ENCODE measurements at regions not wholly inside any gene's neighbourhood (a gene's known extent, or its start where the extent isn't known, plus 50 kb on each side); places are given as distances from the start of the nearest gene placed in this dataset.

DNA sequence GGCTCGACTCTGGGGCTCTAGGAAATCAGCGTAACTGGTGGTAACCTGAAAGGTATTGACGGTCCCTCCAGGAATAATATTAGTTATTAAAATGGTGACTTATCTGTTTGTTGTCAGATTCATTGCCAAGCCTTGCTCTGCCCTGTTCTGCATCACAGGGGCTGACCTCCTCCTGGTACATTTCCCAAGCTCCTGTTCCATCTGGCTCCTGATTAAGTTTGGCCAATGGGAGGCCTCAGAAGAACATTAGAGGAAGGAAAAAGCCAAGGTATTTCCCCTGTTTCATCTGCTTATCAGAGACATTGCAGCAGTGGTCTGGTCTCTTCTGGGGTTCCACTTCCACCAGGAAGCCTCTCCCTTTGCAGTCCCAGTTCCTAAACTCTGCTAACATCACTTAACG lies 527.0 kb downstream of the TNS1 start:
- no peak for DNase-seq (ENCODE audit: low spot score)

DNA sequence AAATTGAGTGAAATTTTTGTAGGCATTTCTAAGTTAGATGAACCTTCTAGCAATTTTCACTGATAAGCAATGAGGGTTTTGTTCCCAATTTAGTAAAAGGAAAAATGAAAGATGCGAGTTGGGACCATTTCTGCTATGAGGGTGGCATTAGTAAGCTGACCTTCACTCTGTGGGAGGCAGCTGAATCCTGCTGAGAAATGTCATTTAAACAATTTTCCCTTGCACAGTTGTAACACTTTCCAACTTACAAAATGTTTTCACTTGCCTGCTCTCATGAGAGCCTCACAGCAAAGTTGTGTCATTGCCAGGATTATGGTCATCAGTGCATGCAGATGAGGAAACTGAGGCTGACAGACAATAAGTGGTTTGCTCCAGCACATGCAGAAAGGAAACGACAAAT lies 527.7 kb downstream of the TNS1 start:
- no peak for DNase-seq (ENCODE audit: low spot score)

DNA sequence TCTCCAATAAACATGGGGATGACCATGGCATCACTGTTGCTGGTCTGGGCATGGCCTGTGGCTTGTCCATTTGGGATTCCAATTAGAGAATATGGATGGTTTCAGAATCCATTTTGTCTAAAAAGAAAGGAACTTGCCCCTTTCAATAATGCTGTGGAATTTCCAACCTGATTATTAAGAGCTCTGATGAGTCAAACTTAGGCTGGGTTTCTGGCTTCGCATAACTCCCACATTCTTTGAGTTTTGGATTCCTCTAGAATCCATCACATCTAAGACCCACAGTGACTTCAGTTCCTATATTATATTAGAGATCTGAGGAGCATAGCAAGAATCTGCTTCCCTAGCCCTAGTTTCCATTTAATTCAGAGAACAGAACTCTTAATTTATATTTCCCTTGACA lies 531.5 kb downstream of the TNS1 start:
- no peak for DNase-seq (ENCODE audit: low spot score)

DNA sequence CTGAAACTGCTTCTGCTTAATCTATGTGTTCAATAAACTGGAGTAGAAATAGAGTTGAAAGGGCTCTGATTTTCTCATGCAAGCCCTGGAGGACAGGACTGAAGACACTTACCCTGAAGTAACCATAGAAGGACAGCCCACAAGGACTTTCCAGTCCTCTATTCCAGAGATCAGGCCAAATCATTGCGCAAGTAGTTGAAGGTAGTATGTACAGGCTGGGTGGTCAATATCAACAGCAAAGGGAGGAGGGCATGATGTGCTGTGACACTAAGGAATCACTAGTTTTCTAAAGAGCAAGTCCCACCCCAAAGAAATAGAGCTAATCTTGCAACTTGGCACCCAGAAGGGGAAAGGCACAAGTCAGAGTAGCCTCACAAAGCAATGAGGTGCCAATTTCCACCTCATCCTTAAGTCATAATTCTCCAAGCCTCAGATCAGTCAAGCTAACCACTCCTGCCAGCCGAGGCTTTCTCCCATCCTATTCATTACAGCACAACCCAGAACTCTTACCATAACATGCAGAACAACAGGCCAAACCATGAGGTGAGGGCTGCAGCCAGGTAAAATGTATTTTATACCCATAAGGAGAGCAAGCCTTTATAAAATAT lies 533.5 kb downstream of the TNS1 start:
- no peak for DNase-seq (ENCODE audit: low spot score)

DNA sequence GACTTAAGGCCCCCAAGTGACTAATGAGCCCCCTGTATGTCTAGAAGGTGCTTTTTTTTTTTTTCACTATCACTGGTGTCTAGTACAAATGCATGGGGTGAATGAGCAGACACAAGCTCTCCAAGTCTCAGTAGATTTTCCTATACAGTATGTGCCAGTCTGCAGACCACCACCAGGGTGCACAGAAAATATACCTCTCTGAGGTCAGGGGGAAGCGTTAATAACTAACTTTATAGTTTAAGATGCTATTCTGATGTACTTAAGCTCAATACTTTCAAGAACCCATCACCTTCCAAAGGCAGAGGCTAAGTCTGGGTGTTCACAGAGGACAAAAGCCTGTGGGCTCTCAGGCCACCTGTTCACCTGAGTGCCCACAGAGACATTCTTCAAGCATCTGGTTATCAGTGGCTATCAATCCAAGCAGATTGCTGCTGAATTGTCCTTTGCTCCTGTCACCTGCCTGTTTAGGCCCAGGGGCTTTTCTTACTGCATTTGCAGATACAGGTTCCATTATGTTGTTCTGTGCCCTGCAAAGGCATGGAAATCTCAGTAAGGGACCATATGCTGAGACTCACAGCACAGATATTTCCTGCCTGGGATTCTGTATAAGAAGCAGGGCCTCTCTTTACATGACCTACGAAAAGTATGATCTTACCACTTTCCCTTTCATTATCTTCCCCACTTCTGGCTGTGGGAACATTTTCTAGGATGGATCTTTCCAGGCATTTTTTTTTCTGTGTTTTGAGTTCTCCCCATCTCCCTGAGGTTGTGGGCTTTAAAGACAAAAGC lies 534.6 kb downstream of the TNS1 start:
- DNase-seq (ENCODE audit: low spot score) = no peak

DNA sequence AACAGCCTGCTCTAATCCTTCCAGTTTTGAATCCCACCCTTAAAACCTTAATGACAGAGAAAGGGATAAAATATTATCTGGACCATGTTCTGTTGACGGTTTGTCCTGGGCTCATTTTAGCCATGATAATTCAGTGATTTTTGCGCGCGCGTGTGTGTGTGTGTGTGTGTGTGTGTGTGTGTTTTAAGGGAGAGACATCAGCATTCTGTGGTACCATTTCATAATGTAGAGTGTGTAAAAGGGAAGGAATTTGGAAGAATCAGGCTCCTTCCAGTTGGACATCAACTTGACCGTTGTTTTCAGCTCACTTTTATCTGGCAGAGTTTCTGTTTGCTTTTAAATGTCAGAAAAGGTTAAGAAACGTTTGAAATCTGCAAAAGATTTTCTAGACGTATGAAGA lies 535.5 kb downstream of the TNS1 start:
- DNase-seq (ENCODE audit: low spot score) = no peak

DNA sequence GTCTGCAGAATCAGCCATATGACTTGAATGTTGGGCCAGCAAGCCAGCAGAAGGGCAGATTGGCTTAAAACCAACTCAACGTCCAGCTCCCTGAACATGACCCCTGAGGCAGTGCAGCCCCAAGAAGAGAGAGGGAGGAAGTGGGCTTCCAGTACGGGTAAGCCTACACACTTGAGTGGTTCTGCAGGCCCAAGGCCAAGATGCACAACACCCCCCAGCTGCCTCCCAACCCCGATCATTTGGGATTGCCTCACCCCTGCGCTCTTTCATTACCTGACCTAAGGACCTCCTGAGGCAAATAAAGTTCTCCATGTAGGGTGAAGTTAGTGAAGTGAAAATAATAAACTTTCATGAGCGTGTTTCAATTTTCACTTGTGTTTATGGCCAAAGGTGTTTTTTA lies 536.0 kb downstream of the TNS1 start:
- DNase-seq (ENCODE audit: low spot score) = no peak

DNA sequence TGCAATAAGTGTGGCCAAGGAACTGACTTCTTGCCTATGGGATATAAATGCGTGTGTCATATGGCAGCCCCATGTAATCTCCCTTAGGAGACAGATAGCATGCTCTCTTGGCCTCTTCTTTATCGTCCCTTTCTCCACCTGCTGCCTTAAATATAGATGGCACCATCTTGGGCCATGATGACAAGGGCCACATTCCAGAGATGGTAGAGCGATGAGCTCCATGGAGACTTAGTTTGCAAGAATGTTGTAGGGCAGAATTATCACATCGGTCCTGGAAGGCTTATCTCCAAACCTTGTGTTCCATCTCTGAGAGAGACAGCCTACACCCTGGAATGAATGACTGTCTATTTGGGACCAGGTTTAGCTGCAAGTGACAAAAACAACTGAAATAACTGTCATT lies 536.7 kb downstream of the TNS1 start:
- DNase-seq (ENCODE audit: low spot score) = no peak

DNA sequence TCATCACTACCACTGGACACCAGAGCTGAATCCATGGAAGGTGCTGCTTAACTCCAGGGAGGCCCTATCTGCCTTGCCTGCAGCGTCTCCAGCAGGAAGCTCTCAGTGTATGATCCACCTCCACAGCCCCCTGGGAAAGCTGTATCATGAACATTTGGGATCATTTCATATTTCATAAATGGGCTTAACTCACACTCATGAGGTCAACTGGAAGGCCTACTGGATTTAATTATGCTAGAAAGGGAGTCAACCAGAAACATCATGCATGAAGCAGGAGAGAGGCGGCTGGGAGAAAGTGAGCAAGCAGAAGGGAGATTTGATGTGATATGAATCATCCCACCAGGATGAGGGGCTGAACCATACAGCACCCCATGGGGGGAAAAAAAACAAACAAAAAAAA lies 537.7 kb downstream of the TNS1 start:
- DNase-seq (ENCODE audit: low spot score) = no peak

DNA sequence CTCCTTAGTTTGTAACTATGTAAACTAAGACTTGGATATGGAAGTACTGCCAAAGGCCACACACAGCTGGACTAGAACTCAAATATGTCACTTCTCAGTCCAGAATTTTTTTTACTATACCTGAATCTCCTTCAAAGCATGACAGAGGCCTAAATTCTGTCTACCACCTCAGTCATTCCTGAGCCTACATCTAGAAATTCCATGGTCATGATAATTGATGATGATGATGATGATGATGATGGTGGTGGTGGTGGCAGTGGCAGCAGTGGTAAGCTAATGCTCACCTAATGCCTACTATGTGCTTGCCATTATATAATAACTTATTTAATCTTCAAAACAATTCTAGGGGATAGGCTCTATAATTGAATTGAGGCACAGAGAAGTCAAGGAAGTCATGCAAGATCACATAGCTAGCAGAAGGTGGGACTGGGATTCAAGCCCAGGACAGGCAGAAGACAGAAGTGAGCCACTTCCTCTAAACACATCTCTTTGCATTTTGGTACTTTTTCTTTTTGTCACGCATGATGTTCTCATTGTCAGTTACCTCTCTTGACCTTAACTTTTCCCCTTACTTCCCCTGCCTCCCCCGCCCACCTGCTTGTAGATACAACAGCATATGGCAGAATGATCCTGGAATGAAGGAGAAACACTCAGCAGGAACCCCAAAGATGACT lies 539.3 kb downstream of the TNS1 start:
- no peak for DNase-seq (ENCODE audit: low spot score)

DNA sequence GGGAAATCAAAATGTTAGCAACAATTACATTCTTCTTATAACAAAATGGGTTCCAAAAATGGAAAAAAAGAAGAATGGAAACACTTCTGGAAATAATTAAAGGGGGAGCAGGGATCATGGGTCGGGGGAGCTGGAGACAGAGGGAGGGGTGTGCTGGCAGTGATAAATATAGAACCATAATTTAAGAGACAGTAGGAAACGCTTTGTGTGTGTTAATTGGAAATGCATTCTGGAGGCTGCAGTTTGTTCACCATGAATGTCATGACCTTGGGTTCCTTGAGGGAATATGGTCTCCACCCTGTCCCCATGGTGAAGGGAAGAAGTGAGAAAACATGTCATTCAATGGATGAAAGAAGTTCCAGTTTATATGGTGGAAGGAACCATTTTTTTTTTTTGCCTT lies 540.7 kb downstream of the TNS1 start:
- DNase-seq (ENCODE audit: low spot score) = no peak

DNA sequence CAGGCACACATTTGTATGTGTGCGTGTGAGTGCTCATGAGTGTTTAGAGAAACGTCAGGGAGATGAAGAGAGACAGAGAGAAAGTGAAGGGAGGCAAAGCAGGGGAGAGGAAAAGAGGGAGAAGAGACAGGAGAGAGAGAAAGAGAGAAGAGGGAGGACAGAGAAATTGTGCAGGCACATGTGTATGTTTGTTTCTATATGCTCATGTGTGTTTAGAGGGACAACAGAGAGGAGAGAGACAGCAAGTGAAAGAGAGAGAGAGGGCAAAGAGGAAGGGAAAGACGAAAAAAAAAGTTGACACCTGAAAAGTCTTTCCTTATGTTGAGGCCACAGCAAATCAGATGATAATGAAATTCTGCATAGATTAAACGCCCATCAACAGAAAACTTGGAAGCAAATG lies 541.1 kb downstream of the TNS1 start:
- no peak for DNase-seq (ENCODE audit: low spot score)

DNA sequence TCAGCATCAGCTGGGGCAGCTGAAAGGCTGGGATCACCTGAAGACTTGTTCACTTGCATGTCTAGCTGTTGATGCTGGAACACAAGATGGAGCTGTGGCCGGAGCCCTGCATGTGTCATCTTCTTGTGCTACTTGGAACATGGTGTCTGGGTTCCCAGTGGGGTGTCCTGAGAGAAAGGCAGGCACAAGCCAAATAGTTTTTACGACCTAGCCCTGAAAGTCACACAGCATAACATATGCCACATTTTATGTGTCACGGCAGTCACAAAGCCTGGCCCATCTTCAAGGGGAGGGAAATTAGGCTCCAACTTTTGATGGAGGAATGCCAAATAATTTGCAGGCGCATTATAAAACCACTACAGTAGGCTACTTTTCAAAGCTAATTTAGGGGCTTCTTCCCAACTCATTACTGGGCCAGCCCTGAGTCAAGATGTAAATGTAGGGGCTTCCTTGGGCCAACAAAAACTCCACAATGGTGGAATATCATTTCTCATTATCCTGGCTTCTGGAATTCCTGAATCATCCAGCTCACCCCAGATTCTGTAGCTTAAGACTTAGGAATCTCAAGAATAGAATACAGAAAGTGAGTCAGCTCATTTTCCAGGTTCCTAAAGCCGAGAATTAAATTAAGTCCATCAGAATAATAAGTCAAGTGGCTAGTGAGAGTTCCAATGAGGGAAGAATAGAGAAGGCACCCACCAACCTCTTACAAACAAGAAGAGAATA lies 543.0 kb downstream of the TNS1 start:
- no peak for DNase-seq (ENCODE audit: low spot score)

DNA sequence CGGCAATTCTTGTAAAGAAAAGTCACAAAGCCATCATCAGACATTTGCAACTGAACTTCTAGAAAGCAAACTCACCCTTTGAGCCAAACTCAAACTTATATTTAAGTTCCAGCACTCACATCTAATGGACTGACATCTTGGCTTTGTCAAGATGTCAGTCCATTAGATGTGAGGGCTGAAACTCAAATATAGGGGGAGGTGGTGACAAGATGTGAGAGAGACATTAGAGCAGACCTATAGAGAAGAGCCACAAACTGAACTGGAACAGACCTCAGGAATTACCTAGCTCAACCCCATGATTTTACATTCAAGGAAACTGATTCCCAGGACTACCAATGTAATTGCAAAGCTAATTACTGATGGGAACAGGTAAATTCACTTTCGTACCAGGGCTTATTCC lies 543.8 kb downstream of the TNS1 start:
- DNase-seq (ENCODE audit: low spot score) = no peak

DNA sequence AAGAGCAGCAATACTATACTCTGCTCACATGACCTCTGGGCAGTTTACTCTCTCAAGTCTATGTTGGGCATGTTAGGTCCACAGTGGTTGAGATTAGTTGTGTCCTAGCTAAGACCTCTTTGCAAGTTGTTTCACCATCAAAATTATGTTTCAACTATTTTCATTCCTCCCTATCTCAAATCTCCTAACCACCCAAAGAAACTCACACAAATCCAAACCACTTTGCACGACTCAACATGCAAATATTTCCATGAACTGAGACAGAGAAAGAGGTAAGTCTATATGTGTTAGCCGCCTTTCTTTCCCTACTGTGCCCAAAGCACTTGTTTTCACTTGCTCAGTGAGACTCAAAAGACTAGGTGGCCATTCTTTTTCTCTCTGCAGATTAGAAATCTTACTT lies 546.8 kb downstream of the TNS1 start:
- DNase-seq (ENCODE audit: low spot score) = no peak

DNA sequence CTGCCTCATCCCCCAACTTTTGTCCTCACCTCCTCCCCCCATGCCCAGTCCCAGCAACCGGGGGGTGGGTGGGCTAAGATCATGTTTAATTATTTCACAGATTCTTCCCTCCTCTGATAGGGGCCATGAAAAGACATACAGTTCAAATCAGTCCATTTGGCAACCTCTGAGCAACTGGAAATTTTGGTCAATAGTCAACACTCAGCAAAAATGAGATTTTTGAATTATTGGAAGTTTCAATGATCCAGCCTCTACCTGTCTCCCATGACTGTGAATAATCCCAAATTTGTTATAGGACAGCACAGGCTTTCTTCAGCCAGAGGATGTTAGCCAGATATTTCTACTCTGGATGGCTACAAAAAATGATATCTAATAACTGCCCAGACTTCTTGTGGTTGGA lies 549.9 kb downstream of the TNS1 start:
- no peak for DNase-seq (ENCODE audit: low spot score)

DNA sequence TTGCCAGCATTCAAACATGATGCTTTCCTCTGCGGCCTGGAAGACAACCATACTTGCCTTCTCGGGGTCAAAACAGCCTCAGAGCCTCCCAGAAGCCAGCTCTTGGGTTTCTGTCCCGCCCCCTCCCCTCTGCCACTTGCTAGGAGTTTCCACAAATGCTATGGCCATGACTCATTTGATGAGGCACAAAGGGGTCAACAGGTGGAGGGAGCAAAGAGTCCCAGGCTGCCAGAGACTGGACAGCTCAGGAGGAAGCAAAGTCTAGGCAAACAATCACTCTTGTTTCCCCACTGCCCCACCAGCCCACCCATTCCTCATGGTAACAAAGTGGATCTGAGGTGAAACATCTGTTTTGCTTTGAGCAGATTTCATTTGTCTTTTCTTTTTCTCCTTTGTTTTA lies 551.1 kb downstream of the TNS1 start:
- DNase-seq (ENCODE audit: low spot score) = no peak

DNA sequence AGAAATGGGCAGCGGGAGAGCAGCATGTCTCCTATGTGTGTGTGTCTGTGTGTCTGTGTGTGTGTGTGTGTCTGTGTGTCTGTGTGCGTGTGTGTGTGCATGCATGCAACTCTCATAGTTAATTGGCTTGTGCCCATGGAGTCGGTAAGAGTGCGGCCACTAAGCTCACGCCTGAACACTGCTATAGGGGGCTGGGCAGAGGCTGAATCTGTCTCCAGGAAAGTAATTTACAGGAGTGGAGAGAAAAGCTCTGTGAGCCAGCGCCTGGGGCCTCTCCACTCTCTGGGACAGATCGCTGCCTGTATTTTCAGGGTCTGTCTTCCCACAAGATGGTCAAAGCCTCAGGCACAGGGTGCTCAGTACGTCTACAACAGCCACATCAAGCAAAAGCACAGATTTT lies 553.4 kb downstream of the TNS1 start:
- DNase-seq (ENCODE audit: low spot score) = no peak

DNA sequence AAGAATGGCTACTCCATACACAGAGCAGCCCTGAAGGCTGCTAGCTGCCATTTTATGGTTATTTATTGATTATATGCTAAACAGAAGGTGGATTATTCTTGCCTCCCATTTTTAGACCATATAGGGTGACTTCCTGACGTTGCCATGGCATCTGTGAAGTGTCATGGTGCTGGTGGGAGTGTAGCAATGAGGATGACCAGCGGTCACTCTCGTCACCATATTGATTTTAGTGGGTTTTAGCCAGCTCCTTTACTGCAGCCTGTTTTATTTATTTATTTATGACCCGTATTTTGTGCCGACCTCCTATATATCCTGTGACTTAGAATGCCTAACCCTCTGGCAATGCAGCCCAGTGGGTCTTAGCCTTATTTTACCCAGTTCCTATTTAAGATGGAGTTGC lies 553.9 kb downstream of the TNS1 start:
- DNase-seq (ENCODE audit: low spot score) = no peak

DNA sequence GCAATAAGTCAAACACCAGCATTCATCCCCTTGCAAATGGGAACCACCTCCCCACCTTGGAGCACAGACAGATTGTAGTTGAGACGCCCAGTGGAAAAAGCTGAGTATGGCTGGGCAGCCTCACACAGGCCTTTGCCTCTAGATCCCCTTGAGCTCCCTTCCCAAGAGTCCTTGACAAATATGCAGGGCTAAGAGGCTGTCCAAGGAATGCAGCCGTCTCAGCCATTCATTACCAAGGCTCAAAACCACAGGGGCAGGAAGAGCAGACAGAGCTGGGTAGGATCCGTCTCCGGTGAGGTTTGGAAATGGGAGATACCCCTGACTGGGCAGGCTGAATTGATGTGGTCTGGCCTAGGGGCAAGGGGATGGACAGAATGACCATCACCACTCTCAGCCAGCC lies 557.1 kb downstream of the TNS1 start:
- DNase-seq (ENCODE audit: low spot score) = no peak

DNA sequence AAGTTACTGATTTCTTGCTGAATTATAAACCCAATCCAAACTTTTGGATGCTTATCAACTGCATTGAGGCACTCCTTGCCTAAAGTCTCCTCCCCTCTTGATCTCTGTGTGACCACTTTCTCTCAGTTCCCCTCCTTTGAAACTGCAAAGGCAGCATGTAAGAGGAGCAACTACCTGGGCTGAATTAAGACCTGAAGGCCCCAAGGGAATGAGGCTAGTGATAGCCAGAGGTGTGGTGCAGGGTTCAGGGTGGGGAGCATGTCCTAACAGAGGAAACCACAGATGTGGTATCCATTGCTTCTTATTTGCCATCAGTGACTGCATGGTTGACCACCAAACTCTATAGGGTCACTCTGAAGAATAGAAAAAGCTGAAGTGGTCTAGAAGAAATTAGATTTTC lies 557.9 kb downstream of the TNS1 start:
- DNase-seq (ENCODE audit: low spot score) = no peak

DNA sequence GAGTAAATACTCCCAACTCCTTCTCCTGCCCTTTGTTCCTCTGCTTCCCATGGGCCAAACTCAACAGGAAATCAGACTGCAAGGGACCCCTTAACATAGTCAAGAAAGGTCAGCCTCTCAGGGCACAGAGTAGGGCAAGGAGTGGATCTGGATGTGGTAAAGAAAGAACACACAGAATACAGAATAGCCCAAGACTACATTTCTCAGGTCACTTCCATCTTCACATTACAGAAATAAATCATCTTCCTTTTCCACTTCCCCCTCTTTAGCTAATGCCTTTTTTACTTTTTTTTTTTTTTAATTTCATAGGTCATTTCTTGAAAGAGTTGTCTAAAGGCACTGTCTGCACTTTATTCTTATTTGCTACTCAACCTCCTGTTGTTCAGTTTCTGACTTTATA lies 558.3 kb downstream of the TNS1 start:
- DNase-seq (ENCODE audit: low spot score) = no peak

DNA sequence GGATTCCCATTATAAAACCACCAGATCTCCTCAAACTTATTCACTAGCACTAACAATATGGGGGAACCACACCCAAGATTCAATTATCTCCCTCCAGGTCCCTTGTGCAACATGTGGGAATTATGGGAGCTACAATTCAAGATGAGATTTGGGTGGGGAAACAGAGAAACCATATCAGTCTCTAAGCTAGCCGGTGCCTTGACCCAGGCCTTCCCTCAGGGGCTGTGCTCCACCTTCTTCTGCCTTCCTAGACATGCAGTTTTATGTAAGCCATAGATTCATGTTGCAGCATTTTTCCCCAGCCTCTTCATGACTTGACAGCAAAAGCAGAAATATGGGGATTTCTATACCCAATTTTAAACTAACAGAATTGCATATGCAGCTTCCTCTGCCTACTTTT lies 559.2 kb downstream of the TNS1 start:
- DNase-seq (ENCODE audit: low spot score) = no peak
